Parathyroid adenoma (tissue), 2 donors: ENCODE measurements at regions not wholly inside any gene's neighbourhood (a gene's known extent, or its start where the extent isn't known, plus 50 kb on each side); places are given as distances from the start of the nearest gene placed in this dataset.
"Not testable (repeated sequence)": the region's sequence is repeated elsewhere in the genome, so short reads cannot be mapped to it uniquely, and the experiment has no call there.

Experiments
- H2AFZ ChIP-seq: fragments of 300-600 bp; sonication (generic); one replicate; pipeline ENCODE4 v1.7.0; 2017; ENCODE audit warnings: antibody characterized with exemption, mild to moderate bottlenecking
- H3K27ac ChIP-seq: fragments of 300-600 bp; sonication (generic); one replicate; pipeline ENCODE4 v1.7.0; 2017
- H3K27me3 ChIP-seq: fragments of 300-600 bp; sonication (generic); one replicate; pipeline ENCODE4 v1.7.0; 2017; ENCODE audit warnings: low read length; ENCODE audit not compliant: control insufficient read depth, insufficient read depth
- H3K36me3 ChIP-seq: fragments of 300-600 bp; sonication (generic); one replicate; pipeline ENCODE4 v1.7.0; 2017; ENCODE audit warnings: low read length; ENCODE audit not compliant: control insufficient read depth, insufficient read depth
- H3K4me1 ChIP-seq: fragments of 300-600 bp; sonication (generic); one replicate; pipeline ENCODE4 v1.7.0; 2017; ENCODE audit warnings: control low read depth
- H3K4me2 ChIP-seq: fragments of 300-600 bp; sonication (generic); one replicate; pipeline ENCODE4 v1.7.0; 2017; ENCODE audit warnings: low read length
- H3K4me3 ChIP-seq: fragments of 300-600 bp; sonication (generic); one replicate; pipeline ENCODE4 v1.7.0; 2017; ENCODE audit warnings: low read depth, low read length
- H3K79me2 ChIP-seq: fragments of 300-600 bp; sonication (generic); one replicate; pipeline ENCODE4 v1.7.0; 2017; ENCODE audit warnings: control low read depth
- H3K9ac ChIP-seq: fragments of 300-600 bp; sonication (generic); one replicate; pipeline ENCODE4 v1.7.0; 2017; ENCODE audit warnings: mild to moderate bottlenecking
- H3K9me3 ChIP-seq: fragments of 300-600 bp; sonication (generic); one replicate; pipeline ENCODE4 v1.7.0; 2017; ENCODE audit warnings: low read length; ENCODE audit not compliant: control insufficient read depth
- CTCF ChIP-seq: fragments of 300-600 bp; sonication (generic); IDR thresholded peaks from one replicate; pipeline ENCODE4 v1.7.0; 2017; ENCODE audit warnings: antibody characterized with exemption, mild to moderate bottlenecking
- donor health status: primary hyperparathyroidism.

- no peak for TF ChIP-seq CTCF
- Histone ChIP-seq H3K4me2 (no peak overlapping the region), H3K79me2 (no peaks in the 10 kb centered on the region), H3K4me3 (no peak overlapping the region), H3K9ac (no peak overlapping the region), H3K9me3 (no peaks in the 10 kb centered on the region), H3K27me3 (no peaks in the 10 kb centered on the region), H2AFZ (no peak overlapping the region), H3K4me1 (no peaks in the 10 kb centered on the region), H3K36me3 (no peaks in the 10 kb centered on the region), H3K27ac (no peak overlapping the region)
Measured at GRCh38 chr5:87729781-87730180, 317.1 kb upstream of the CCNH start.

GRCh38 chr5:87722286-87722685 is 309.6 kb upstream of the CCNH start:
- H3K9ac ChIP-seq: no peak overlapping the region
- no peak for TF ChIP-seq CTCF

GRCh38 chr5:87718224-87718925 is 305.6 kb upstream of the CCNH start:
- H3K79me2 ChIP-seq, H3K27ac ChIP-seq, H3K36me3 ChIP-seq, H2AFZ ChIP-seq, H3K27me3 ChIP-seq, H3K4me2 ChIP-seq, H3K9ac ChIP-seq, H3K4me1 ChIP-seq, H3K4me3 ChIP-seq, H3K9me3 ChIP-seq: not testable (repeated sequence)

More at GRCh38 chr5:87722286-87722685, 309.6 kb upstream of the CCNH start:
- peaks cover 5% of the 10 kb centered on the region for H3K9me3 ChIP-seq
- no peaks in the 10 kb centered on the region for H3K79me2 ChIP-seq
- no peak overlapping the region for H3K4me3 ChIP-seq
- H3K27me3 ChIP-seq: no peaks in the 10 kb centered on the region
- H3K27ac ChIP-seq: no peak overlapping the region
- H2AFZ ChIP-seq: no peak overlapping the region
- no peak overlapping the region for H3K4me2 ChIP-seq
- no peaks in the 10 kb centered on the region for H3K4me1 ChIP-seq
- H3K36me3 ChIP-seq: no peaks in the 10 kb centered on the region

- Histone ChIP-seq H3K9ac (no peak overlapping the region), H3K4me2 (no peak overlapping the region), H3K9me3 (peaks cover 5% of the 10 kb centered on the region), H3K36me3 (no peaks in the 10 kb centered on the region), H3K27me3 (no peaks in the 10 kb centered on the region), H2AFZ (no peak overlapping the region), H3K4me3 (no peak overlapping the region), H3K4me1 (no peaks in the 10 kb centered on the region), H3K27ac (no peak overlapping the region), H3K79me2 (no peaks in the 10 kb centered on the region)
- no peak for TF ChIP-seq CTCF
Measured at GRCh38 chr5:87717761-87718160, 305.0 kb upstream of the CCNH start.

GRCh38 chr5:87705876-87706275 is 293.1 kb upstream of the CCNH start:
- no peaks in the 10 kb centered on the region for H3K4me1 ChIP-seq
- H3K27ac ChIP-seq: no peak overlapping the region
- TF ChIP-seq CTCF: no peak
- no peaks in the 10 kb centered on the region for H3K36me3 ChIP-seq
- H3K4me2 ChIP-seq: no peak overlapping the region
- no peaks in the 10 kb centered on the region for H3K79me2 ChIP-seq
- H3K9me3 ChIP-seq: no peaks in the 10 kb centered on the region
- no peaks in the 10 kb centered on the region for H3K27me3 ChIP-seq
- no peak overlapping the region for H3K4me3 ChIP-seq
- H3K9ac ChIP-seq: no peak overlapping the region
- no peak overlapping the region for H2AFZ ChIP-seq
